B cell (primary cell): ENCODE measurements at regions not wholly inside any gene's neighbourhood (a gene's known extent, or its start where the extent isn't known, plus 50 kb on each side); places are given as distances from the start of the nearest gene placed in this dataset.

Experiments
- ATAC-seq: fragments of 200-7000 bp; cut with Tn5 transposase; one replicate; pipeline ENCODE4 v1.10.0; 2021; ENCODE audit warnings: low read depth, mild to moderate bottlenecking, moderate number of reproducible peaks, moderate library complexity
- CTCF ChIA-PET: fragments of 350-600 bp; sonication (Branson Sonifier 250); formaldehyde crosslinking; loops from one replicate; lab custom pipeline; 2021; ENCODE audit warnings: antibody characterized with exemption, inconsistent platforms; lab: Charles Lee
- POLR2A ChIA-PET: fragments of 350-600 bp; sonication (Branson Sonifier 250); formaldehyde crosslinking; loops from one replicate; lab custom pipeline; 2021; ENCODE audit warnings: antibody characterized with exemption; lab: Charles Lee
- DNase-seq: peaks from one replicate; pipeline ENCODE4 v3.0.0; 2013
- H2AFZ ChIP-seq: 2 replicates; pipeline ENCODE4 v1.6.1; 2012; ENCODE audit warnings: mild to moderate bottlenecking, low read depth, low read length; ENCODE audit not compliant: insufficient read depth, poor library complexity, severe bottlenecking
- H3K27ac ChIP-seq, 2 donors: 1 replicate in 1 of 2; 2 replicates in 1 of 2; pipeline ENCODE4 v1.5.1; 2012 to 2013; ENCODE audit warnings: low read length in 2 of 2, mild to moderate bottlenecking in 2 of 2, moderate library complexity in 1 of 2
- H3K27me3 ChIP-seq, 4 experiments: fragments of 200-600 bp in 1 of 4; sonication (generic) in 1 of 4; replicated peaks in 1 of 4; 1 replicate in 2 of 4; 2 replicates in 2 of 4; pipeline versions ENCODE4 v1.6.1 to v1.7.0; 2013 to 2016; ENCODE audit warnings: low read length in 3 of 4, mild to moderate bottlenecking in 2 of 4, mixed read lengths in 1 of 4, moderate library complexity in 1 of 4; ENCODE audit not compliant: insufficient read depth in 4 of 4, control insufficient read depth in 3 of 4; ENCODE audit errors: control extremely low read depth in 1 of 4
- H3K36me3 ChIP-seq, 2 experiments: replicated peaks in 1 of 2; 1 replicate in 1 of 2; 2 replicates in 1 of 2; pipeline versions ENCODE4 v1.6.1 to v1.7.1; 2013; ENCODE audit warnings: low read length in 1 of 2; ENCODE audit not compliant: insufficient read depth in 2 of 2, control insufficient read depth in 1 of 2; ENCODE audit errors: control extremely low read depth in 1 of 2, extremely low read depth in 1 of 2
- H3K4me1 ChIP-seq, 2 donors: fragments of 200-600 bp in 1 of 2; sonication (generic) in 1 of 2; 1 replicate in 1 of 2; 2 replicates in 1 of 2; pipeline versions ENCODE4 v1.5.1 to v1.6.1; 2013 to 2017; ENCODE audit warnings: low read length in 2 of 2; ENCODE audit not compliant: control insufficient read depth in 2 of 2, insufficient read depth in 2 of 2
- H3K4me2 ChIP-seq: replicated peaks from 2 replicates; pipeline ENCODE3; 2012; ENCODE audit warnings: mild to moderate bottlenecking, low read depth, low read length; ENCODE audit not compliant: poor library complexity, severe bottlenecking
- H3K4me3 ChIP-seq, 5 experiments: fragments of 200-600 bp in 1 of 5; sonication (generic) in 1 of 5; 1 replicate in 3 of 5; 2 replicates in 2 of 5; pipeline versions ENCODE4 v1.5.1 to v1.7.0; 2011 to 2016; ENCODE audit warnings: low read length in 4 of 5, mild to moderate bottlenecking in 4 of 5, low read depth in 2 of 5, control low read depth in 1 of 5, moderate library complexity in 1 of 5; ENCODE audit not compliant: insufficient read depth in 1 of 5; ENCODE audit errors: control extremely low read depth in 1 of 5, extremely low read depth in 1 of 5
- H3K79me2 ChIP-seq: fragments of 200-600 bp; sonication (generic); one replicate; pipeline ENCODE4 v1.6.0; 2016; ENCODE audit warnings: low read length; ENCODE audit not compliant: control insufficient read depth, insufficient read depth
- H3K9ac ChIP-seq: fragments of 200-600 bp; sonication (generic); 2 replicates; pipeline ENCODE4 v1.6.1; 2017; ENCODE audit warnings: mild to moderate bottlenecking, low read length, moderate library complexity
- H3K9me3 ChIP-seq, 3 donors: one replicate each; pipeline versions ENCODE4 v1.6.1 to v1.7.1; 2013; ENCODE audit warnings: low read length in 2 of 3; ENCODE audit not compliant: control insufficient read depth in 2 of 3, insufficient read depth in 1 of 3; ENCODE audit errors: control extremely low read depth in 1 of 3
- H4K20me1 ChIP-seq: 2 replicates; pipeline ENCODE4 v1.6.0; 2012; ENCODE audit warnings: mild to moderate bottlenecking, low read length; ENCODE audit not compliant: insufficient read depth, control insufficient read depth, poor library complexity, severe bottlenecking
- H3K27ac Mint-ChIP-seq: one replicate; pipeline ENCODE4 v1.8.0; 2021; ENCODE audit warnings: mixed read lengths
- H3K27me3 Mint-ChIP-seq: one replicate; pipeline ENCODE4 v1.8.0; 2021; ENCODE audit warnings: mixed read lengths
- H3K4me1 Mint-ChIP-seq: one replicate; pipeline ENCODE4 v1.8.0; 2021; ENCODE audit warnings: mixed read lengths
- H3K4me3 Mint-ChIP-seq: one replicate; pipeline ENCODE4 v1.8.0; 2021; ENCODE audit warnings: mixed read lengths
- H3K9me3 Mint-ChIP-seq: one replicate; pipeline ENCODE4 v1.8.0; 2022; ENCODE audit warnings: mixed read lengths; ENCODE audit not compliant: insufficient read depth
- EZH2 ChIP-seq: IDR thresholded peaks from 2 replicates; pipeline ENCODE4 v1.6.1; 2012; ENCODE audit warnings: borderline replicate concordance, low read depth, mild to moderate bottlenecking, moderate library complexity, low read length; ENCODE audit not compliant: insufficient read depth, poor library complexity, severe bottlenecking
- WGBS: methylation state at CpG from one replicate; pipeline ENCODE4 v1.1.5; 2013; ENCODE audit warnings: missing lambda C conversion rate; ENCODE audit not compliant: insufficient coverage; 5-methylcytosine and 5-hydroxymethylcytosine counted together
- intact Hi-C: fragments of 100-400 bp; cut with micrococcal nuclease; formaldehyde crosslinking; loops from one replicate; pipeline ENCODE4 v1.10.0; 2022
- TF ChIP-seq, protein P1 (sequence below): fragments of 200-600 bp; IDR thresholded peaks from one replicate; pipeline ENCODE4 v1.8.0; 2022; ENCODE audit warnings: antibody characterized with exemption, mild to moderate bottlenecking

DNA sequence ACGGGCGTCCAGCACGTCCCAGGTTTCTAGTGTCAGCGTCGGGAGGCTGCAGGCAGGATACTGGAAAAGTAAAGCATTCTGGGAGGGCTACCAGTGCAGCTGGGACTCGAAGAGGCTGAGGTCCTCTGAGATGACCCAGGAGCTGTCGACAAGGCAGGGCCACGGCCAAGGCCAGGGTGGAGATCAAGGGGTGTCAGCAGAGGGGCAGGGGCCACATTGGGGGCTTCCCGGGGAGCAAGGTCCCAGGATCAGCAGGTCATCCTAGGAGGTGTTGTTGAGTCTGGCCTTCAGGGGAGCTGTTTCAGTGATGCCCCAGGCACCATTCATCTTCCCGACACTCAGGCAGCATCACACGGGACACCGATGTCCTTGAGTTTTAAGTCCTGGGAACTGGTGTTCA lies 377.8 kb upstream of the SFSWAP start:
- no peak for DNase-seq
- no peak overlapping the region for H3K9ac ChIP-seq
- peaks cover 0 to 10% (median 0%) of the 10 kb centered on the region in 3 donors for H3K9me3 ChIP-seq
- H3K4me3 Mint-ChIP-seq = no peak overlapping the region
- H3K27me3 Mint-ChIP-seq = peaks cover 13% of the 10 kb centered on the region
- H3K27ac ChIP-seq = no peak overlapping the region
- H3K4me3 ChIP-seq = no peak overlapping the region
- no peaks in the 10 kb centered on the region for H3K4me1 Mint-ChIP-seq
- intact Hi-C loops = no loop called here
- H3K9me3 Mint-ChIP-seq = no peaks in the 10 kb centered on the region
- no peaks in the 10 kb centered on the region for H3K36me3 ChIP-seq
- H3K27me3 ChIP-seq = no peaks in the 10 kb centered on the region
- no peaks in the 10 kb centered on the region for H3K4me1 ChIP-seq
- WGBS = 89% methylated on average over 12 of the region's 12 CpGs
- no peak overlapping the region for H3K27ac Mint-ChIP-seq
- H3K79me2 ChIP-seq = no peaks in the 10 kb centered on the region
- ATAC-seq = no peak
- TF ChIP-seq EZH2 = no peak
- TF ChIP-seq, protein P1, sequence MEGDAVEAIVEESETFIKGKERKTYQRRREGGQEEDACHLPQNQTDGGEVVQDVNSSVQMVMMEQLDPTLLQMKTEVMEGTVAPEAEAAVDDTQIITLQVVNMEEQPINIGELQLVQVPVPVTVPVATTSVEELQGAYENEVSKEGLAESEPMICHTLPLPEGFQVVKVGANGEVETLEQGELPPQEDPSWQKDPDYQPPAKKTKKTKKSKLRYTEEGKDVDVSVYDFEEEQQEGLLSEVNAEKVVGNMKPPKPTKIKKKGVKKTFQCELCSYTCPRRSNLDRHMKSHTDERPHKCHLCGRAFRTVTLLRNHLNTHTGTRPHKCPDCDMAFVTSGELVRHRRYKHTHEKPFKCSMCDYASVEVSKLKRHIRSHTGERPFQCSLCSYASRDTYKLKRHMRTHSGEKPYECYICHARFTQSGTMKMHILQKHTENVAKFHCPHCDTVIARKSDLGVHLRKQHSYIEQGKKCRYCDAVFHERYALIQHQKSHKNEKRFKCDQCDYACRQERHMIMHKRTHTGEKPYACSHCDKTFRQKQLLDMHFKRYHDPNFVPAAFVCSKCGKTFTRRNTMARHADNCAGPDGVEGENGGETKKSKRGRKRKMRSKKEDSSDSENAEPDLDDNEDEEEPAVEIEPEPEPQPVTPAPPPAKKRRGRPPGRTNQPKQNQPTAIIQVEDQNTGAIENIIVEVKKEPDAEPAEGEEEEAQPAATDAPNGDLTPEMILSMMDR = no peak
- H3K4me2 ChIP-seq = no peak overlapping the region
- ChIA-PET CTCF (no interaction called here), POLR2A (no interaction called here)
- H4K20me1 ChIP-seq = no peaks in the 10 kb centered on the region
- H2AFZ ChIP-seq = no peak overlapping the region

DNA sequence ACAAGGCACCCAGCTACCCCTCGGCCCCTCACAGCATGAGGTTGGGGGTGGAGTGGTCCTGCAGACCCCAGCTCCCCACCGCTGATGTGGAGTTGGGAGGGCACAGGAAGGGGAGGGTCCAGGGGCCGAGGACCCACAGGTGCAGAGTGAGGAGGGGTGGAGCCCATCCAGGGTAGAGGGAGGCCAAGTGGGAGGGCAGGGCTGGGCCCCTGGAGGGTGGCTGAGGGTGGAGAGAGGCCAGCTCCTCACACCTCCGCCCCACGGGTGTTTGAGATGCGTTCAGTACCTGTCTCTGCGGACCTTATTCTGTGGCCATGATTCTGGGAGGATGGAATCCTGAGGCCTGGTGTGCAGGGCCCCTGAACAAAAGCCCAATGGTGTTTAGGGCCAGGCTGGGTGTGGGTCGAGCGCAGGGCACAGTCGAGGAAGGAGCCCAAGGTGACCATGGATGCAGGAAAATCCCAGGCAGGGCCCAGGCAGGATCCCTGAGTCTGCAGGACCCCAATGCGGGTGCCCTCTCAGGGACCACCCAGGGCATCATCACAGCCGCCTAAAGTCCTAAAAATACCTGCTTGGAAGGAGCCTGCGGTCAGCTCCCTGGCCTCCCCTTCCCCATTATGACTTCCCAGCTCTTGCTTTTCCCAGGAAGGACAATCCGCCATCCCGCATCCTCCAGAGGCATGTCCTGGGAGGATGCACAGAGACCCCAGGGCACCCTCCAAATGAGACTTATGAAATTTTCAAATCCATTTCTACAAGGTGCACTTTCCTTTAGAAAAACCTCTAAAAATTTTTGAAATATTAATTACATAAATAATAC lies 377.1 kb upstream of the SFSWAP start:
- Mint-ChIP-seq H3K4me3 (no peak overlapping the region), H3K27ac (no peak overlapping the region), H3K27me3 (peaks cover 13% of the 10 kb centered on the region), H3K9me3 (no peaks in the 10 kb centered on the region), H3K4me1 (no peaks in the 10 kb centered on the region)
- H3K27me3 ChIP-seq = no peaks in the 10 kb centered on the region
- no peak overlapping the region for H3K27ac ChIP-seq
- 84% methylated on average over 15 of the region's 15 CpGs for WGBS
- no peak overlapping the region for H3K4me3 ChIP-seq
- no peak for ATAC-seq
- H3K9ac ChIP-seq = no peak overlapping the region
- no peaks in the 10 kb centered on the region for H3K4me1 ChIP-seq
- H3K36me3 ChIP-seq = no peaks in the 10 kb centered on the region
- intact Hi-C loops = no loop called here
- CTCF ChIA-PET = no interaction called here
- POLR2A ChIA-PET = no interaction called here
- H3K79me2 ChIP-seq = no peaks in the 10 kb centered on the region
- H2AFZ ChIP-seq = no peak overlapping the region
- H3K4me2 ChIP-seq = no peak overlapping the region
- no peak for TF ChIP-seq EZH2
- TF ChIP-seq, protein P1 = no peak
- no peaks in the 10 kb centered on the region for H4K20me1 ChIP-seq
- no peak for DNase-seq
- H3K9me3 ChIP-seq = peaks cover 0 to 10% (median 0%) of the 10 kb centered on the region in 3 donors
